CD1c-positive myeloid dendritic cell (primary cell): ENCODE measurements at regions not wholly inside any gene's neighbourhood (a gene's known extent, or its start where the extent isn't known, plus 50 kb on each side); places are given as distances from the start of the nearest gene placed in this dataset.

Experiments used
- DNase-seq: peaks from one replicate; pipeline ENCODE4 v3.0.0-alpha.2; 2016; ENCODE audit errors: extremely low spot score

DNA sequence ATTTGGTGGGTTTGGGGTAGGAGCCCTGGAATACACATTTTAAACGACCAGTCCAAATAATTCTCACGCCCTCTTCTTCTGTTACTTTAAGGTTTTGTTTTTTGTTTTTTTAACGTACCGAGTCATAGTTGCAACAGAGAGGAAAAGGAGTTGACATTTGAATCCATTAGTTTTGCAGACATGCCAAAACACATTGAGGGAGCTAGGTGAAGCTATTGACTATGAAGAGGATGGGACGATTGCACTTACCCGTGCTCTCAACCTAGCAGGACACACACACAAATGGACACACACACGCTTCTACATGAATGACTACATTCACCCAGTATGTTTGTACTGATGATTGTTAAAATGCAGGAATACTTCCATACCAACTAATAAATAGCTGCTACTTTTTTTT, 54.3 kb upstream of the CIT start:
- no peak for DNase-seq

DNA sequence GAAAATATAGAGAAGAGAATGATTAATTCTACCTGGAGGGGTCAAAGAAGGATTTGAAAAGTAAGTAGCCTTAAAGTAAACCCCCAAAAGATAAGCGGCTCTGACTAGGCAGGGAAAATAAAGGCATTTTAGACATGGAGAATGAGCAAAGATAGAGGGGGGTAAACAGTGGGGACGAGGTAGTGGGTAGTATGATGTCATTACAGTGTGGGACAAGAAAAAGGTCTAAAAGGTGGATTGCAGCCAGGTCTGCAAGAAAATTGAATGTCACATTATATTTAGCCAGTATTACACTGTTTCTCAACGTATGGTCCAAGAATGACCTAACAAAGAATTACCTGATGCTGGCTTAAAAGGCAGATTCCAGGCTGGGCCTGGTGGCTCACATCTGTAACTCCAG, 55.8 kb upstream of the CIT start:
- DNase-seq: no peak

- peak; percentile 71 for DNase-seq
Measured at GRCh38 chr12:119934780-119935179, 54.3 kb upstream of the BICDL1 start.

GRCh38 chr12:119936705-119937311, 52.2 kb upstream of the BICDL1 start:
- no peak for DNase-seq

DNA sequence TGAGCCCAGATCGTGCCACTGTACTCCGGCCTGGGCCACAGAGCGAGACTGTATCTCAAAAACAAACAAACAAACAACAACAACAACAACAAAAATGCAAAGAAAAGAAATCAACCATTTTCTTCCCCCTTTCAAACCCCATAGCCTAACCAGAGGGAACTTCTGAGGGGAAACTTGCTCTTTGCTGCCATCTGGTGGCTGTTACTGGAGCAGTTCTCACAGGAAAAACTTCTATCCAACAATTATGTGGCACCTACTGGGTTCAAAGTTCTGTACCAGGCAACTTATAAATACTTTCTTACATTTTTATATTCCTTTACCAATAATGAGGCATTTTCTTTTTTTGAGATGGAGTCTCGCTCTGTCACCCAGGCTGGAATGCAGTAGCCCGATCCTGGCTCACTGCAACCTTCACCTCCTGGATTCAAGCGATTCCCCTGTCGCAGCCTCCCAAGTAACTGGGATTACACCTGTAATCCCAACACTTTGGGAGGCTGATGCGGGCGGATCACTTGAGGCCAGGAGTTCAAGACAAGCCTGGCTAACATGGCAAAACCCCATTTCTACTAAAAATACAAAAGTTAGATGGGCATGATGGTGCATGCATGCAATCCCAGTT, 50.9 kb upstream of the BICDL1 start:
- peak; percentile 80 for DNase-seq
